ACC112 (cell line): ENCODE measurements at regions not wholly inside any gene's neighbourhood (a gene's known extent, or its start where the extent isn't known, plus 50 kb on each side); places are given as distances from the start of the nearest gene placed in this dataset.
A peak's percentile ranks its signal among the peaks of the same experiment; 100 is the strongest.

Experiments
- H2AFZ ChIP-seq: fragments of 200-600 bp; sonication (generic); one replicate; pipeline ENCODE4 v1.6.0; 2017; ENCODE audit warnings: antibody characterized with exemption, low read length; ENCODE audit not compliant: unreplicated experiment
- H3K27ac ChIP-seq: fragments of 200-600 bp; sonication (generic); 2 replicates; pipeline ENCODE4 v1.5.1; 2014; ENCODE audit warnings: low read depth, mild to moderate bottlenecking, antibody characterized with exemption, low read length, moderate library complexity
- H3K27me3 ChIP-seq: fragments of 200-600 bp; sonication (generic); 2 replicates; pipeline ENCODE4 v1.6.1; 2014; ENCODE audit warnings: mild to moderate bottlenecking, antibody characterized with exemption, low read length, moderate library complexity, mixed read lengths; ENCODE audit not compliant: insufficient read depth
- H3K36me3 ChIP-seq: fragments of 200-600 bp; sonication (generic); 2 replicates; pipeline ENCODE4 v1.6.1; 2016; ENCODE audit warnings: mild to moderate bottlenecking, antibody characterized with exemption, low read length, moderate library complexity, mixed read lengths; ENCODE audit not compliant: insufficient read depth
- H3K4me1 ChIP-seq: fragments of 200-600 bp; sonication (generic); one replicate; pipeline ENCODE4 v1.6.1; 2016; ENCODE audit warnings: low read length, mixed read lengths; ENCODE audit not compliant: insufficient read depth, unreplicated experiment, control insufficient read depth
- H3K4me3 ChIP-seq: fragments of 200-600 bp; sonication (generic); 2 replicates; pipeline ENCODE4 v1.5.1; 2014; ENCODE audit warnings: mild to moderate bottlenecking, low read depth, low read length
- H3K79me2 ChIP-seq: fragments of 200-600 bp; sonication (generic); one replicate; pipeline ENCODE4 v1.6.0; 2016; ENCODE audit warnings: low read length; ENCODE audit not compliant: control insufficient read depth, unreplicated experiment, insufficient read depth

GRCh38 chr6:56749632-56750151 is 107.0 kb upstream of the DST start:
- Histone ChIP-seq H3K27ac (peak overlapping the region; percentile 68), H2AFZ (no peak overlapping the region)

DNA sequence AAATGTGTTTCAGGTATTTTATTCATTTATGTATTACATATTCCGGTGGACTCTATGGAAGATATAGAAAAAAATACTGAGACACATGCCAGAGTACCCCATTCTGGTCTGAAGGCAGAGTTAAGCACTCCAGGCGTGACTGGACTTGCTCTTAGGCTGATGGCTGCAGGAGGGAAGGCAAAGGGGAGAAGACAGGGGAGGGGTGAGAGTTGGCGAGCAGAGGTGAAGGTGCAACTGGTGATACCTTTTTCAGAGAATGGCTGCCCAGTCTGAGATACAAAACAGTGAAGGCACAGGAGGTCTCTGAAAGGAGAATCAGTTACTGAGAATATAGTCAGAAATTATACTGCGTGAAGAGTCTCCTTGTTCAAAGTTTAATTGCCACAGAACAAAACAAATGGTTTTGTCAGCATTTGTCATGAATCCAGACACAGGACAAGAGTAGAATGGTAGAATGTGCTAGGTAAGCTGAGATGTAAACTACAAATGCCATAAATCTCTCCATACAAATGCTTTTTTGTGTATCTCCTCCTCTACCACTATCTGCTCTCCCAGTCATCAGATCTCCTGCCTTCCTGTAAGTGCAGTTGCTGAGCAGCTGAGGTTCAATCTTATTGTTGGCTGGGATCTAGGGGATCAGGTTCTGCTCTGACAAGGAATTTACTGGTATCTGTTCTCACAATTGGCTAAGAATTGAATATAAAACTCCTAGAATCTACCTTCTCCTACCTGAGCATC is 104.2 kb upstream of the DST start:
- no peaks in the 10 kb centered on the region for H3K27me3 ChIP-seq
- H3K27ac ChIP-seq = no peak overlapping the region
- peaks cover 86% of the 10 kb centered on the region for H3K79me2 ChIP-seq
- H3K4me1 ChIP-seq = peaks cover 64% of the 10 kb centered on the region
- H3K4me3 ChIP-seq = no peak overlapping the region
- H3K36me3 ChIP-seq = no peaks in the 10 kb centered on the region
- no peak overlapping the region for H2AFZ ChIP-seq

More at GRCh38 chr6:56749632-56750151, 107.0 kb upstream of the DST start:
- peaks cover 67% of the 10 kb centered on the region for H3K4me1 ChIP-seq
- H3K36me3 ChIP-seq = no peaks in the 10 kb centered on the region
- H3K4me3 ChIP-seq = peak overlapping the region; percentile 30; the same call in 1 of the 2 replicates
- H3K27me3 ChIP-seq = no peaks in the 10 kb centered on the region
- H3K79me2 ChIP-seq = peaks cover 87% of the 10 kb centered on the region

- peaks cover 87% of the 10 kb centered on the region for H3K79me2 ChIP-seq
- peaks cover 62% of the 10 kb centered on the region for H3K4me1 ChIP-seq
Measured at GRCh38 chr6:56745971-56746370, 103.3 kb upstream of the DST start.

GRCh38 chr6:56745081-56745480 is 102.4 kb upstream of the DST start:
- Histone ChIP-seq H3K79me2 (peaks cover 85% of the 10 kb centered on the region), H3K27me3 (no peaks in the 10 kb centered on the region), H2AFZ (no peak overlapping the region), H3K27ac (no peak overlapping the region), H3K4me3 (no peak overlapping the region), H3K36me3 (no peaks in the 10 kb centered on the region), H3K4me1 (peaks cover 53% of the 10 kb centered on the region)

More at GRCh38 chr6:56745971-56746370, 103.3 kb upstream of the DST start:
- Histone ChIP-seq H3K36me3 (no peaks in the 10 kb centered on the region), H3K27me3 (no peaks in the 10 kb centered on the region), H3K4me3 (no peak overlapping the region), H2AFZ (no peak overlapping the region), H3K27ac (no peak overlapping the region)

DNA sequence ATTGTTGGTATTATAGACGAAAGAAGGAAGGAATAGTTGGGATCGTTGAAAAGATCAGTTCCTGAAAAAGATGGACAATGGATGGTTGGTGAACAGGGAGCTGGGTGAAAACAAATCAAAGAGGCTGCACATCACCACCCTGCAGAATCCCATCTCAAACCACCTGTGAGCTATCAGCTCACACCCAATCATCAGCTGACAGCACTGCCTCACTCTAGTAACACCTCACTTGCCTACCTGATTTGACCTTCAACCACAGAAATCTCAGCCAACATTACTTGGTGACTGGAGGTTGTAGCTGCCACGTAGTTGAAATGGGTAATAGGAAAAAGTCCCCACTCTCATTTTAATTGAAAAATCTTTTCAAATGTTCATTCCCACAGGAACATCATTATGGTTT is 101.8 kb upstream of the DST start:
- Histone ChIP-seq H2AFZ (no peak overlapping the region), H3K27me3 (no peaks in the 10 kb centered on the region), H3K4me3 (no peak overlapping the region), H3K4me1 (peaks cover 48% of the 10 kb centered on the region), H3K36me3 (no peaks in the 10 kb centered on the region), H3K79me2 (peaks cover 85% of the 10 kb centered on the region), H3K27ac (no peak overlapping the region)

- Histone ChIP-seq H3K4me1 (peaks cover 34% of the 10 kb centered on the region), H2AFZ (no peak overlapping the region), H3K79me2 (peaks cover 92% of the 10 kb centered on the region), H3K27ac (no peak overlapping the region), H3K4me3 (peak overlapping the region; percentile 26), H3K36me3 (no peaks in the 10 kb centered on the region), H3K27me3 (no peaks in the 10 kb centered on the region)
Measured at GRCh38 chr6:56742122-56742791, 99.6 kb upstream of the DST start.

DNA sequence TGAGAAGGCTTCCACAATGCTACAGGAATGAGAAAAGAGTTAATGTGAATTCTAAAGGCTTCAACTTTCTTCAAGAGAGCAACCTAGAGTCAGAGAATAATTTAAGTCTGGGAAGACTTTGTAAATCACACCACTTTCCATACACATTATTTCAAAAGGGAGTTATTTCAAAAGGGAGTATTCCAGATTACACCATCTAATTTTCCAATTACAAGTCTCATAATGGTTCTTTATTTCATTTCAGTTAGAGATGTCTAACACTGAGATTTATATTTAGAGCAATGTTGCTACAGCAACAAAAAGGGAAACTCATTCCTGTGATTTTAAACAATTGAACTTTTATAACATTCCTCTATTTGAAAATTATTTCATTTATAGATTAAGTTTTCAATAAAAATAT is 98.8 kb upstream of the DST start:
- no peaks in the 10 kb centered on the region for H3K36me3 ChIP-seq
- H3K79me2 ChIP-seq = peaks cover 86% of the 10 kb centered on the region
- peak overlapping the region; percentile 49 for H3K27ac ChIP-seq
- no peak overlapping the region for H3K4me3 ChIP-seq
- no peaks in the 10 kb centered on the region for H3K27me3 ChIP-seq
- H2AFZ ChIP-seq = no peak overlapping the region
- peaks cover 27% of the 10 kb centered on the region for H3K4me1 ChIP-seq

- Histone ChIP-seq H3K36me3 (no peaks in the 10 kb centered on the region), H3K4me3 (no peak overlapping the region), H3K79me2 (peaks cover 83% of the 10 kb centered on the region), H3K27ac (no peak overlapping the region), H3K4me1 (peaks cover 27% of the 10 kb centered on the region), H2AFZ (no peak overlapping the region), H3K27me3 (no peaks in the 10 kb centered on the region)
Measured at GRCh38 chr6:56739836-56740815, 97.4 kb upstream of the DST start.

DNA sequence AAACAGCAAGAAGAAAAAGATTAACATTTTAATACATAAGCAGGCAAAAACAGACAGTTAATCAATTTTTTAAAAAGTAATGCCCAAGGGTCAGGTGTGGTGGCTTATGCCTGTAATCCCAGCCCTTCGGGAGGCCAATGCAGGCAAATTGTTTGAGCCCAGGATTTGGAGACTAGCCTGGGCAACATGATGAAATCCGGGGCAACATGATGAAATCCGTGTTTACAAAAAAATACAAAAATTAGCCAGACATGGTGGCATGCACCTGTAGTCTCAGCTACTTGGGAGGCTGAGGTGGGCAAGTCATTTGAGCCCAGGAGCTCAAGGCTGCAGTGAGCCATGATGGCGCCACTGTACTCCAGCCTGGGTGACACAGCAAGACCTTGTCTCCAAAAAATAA is 94.1 kb upstream of the DST start:
- peaks cover 81% of the 10 kb centered on the region for H3K79me2 ChIP-seq
- H3K27me3 ChIP-seq = no peaks in the 10 kb centered on the region
- H2AFZ ChIP-seq = no peak overlapping the region
- no peak overlapping the region for H3K4me3 ChIP-seq
- peaks cover 39% of the 10 kb centered on the region for H3K4me1 ChIP-seq
- no peaks in the 10 kb centered on the region for H3K36me3 ChIP-seq
- no peak overlapping the region for H3K27ac ChIP-seq

DNA sequence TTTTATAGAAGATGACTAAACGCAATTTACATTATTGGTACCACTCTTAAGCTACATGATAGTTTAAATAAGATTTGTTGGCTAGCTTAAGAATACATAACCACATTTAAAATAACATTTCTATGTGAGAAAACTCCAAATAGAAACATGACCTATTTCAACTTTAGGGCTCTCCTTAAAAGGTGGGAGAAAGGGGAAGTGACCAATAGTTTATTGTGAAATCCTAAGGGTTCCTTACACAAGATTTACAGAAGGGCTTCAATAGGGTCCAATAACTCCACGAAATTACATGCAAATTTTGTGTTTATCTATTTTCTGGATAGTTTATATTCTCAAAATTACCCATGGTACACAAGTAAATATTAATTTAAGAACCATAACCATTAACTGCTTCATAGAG is 91.6 kb upstream of the DST start:
- Histone ChIP-seq H2AFZ (no peak overlapping the region), H3K79me2 (peaks cover 66% of the 10 kb centered on the region), H3K27me3 (no peaks in the 10 kb centered on the region), H3K27ac (peak overlapping the region; percentile 22), H3K36me3 (no peaks in the 10 kb centered on the region), H3K4me1 (peaks cover 56% of the 10 kb centered on the region), H3K4me3 (no peak overlapping the region)
